HEK293T (cell line): ENCODE measurements at regions not wholly inside any gene's neighbourhood (a gene's known extent, or its start where the extent isn't known, plus 50 kb on each side); places are given as distances from the start of the nearest gene placed in this dataset.

Experiments used
- CTCF ChIA-PET: fragments of 350-600 bp; formaldehyde crosslinking; extraction: SDS; loops from one replicate; lab custom pipeline; 2021; ENCODE audit warnings: antibody characterized with exemption, inconsistent platforms; lab: Yijun Ruan, JAX
- POLR2A ChIA-PET: fragments of 350-600 bp; formaldehyde crosslinking; extraction: SDS; loops from one replicate; lab custom pipeline; 2020; ENCODE audit warnings: antibody characterized with exemption, inconsistent platforms; lab: Yijun Ruan, JAX
- DNase-seq: peaks from one replicate; pipeline ENCODE4 v3.0.0; 2012; ENCODE audit warnings: mixed read lengths; ENCODE audit errors: extremely low spot score
- ARNT ChIP-seq: fragments of 450-650 bp; IDR thresholded peaks from 2 replicates; pipeline ENCODE4 v1.6.1; 2017; ENCODE audit warnings: mild to moderate bottlenecking
- BHLHE40 ChIP-seq: fragments of 450-650 bp; IDR thresholded peaks from 2 replicates; pipeline ENCODE4 v1.6.1; 2016; ENCODE audit warnings: mild to moderate bottlenecking, moderate library complexity, borderline replicate concordance
- CTBP1 ChIP-seq: fragments of 450-650 bp; IDR thresholded peaks from 2 replicates; pipeline ENCODE4 v1.6.1; 2016; ENCODE audit warnings: borderline replicate concordance
- ELF4 ChIP-seq: fragments of 450-650 bp; IDR thresholded peaks from 2 replicates; pipeline ENCODE4 v1.6.1; 2017; ENCODE audit warnings: antibody characterized with exemption
- FOXA1 ChIP-seq: fragments of 450-650 bp; IDR thresholded peaks from 2 replicates; pipeline ENCODE4 v1.6.1; 2016; ENCODE audit warnings: mild to moderate bottlenecking
- FOXK2 ChIP-seq: fragments of 450-650 bp; IDR thresholded peaks from 2 replicates; pipeline ENCODE4 v1.6.1; 2016; ENCODE audit warnings: mild to moderate bottlenecking
- FOXM1 ChIP-seq: fragments of 450-650 bp; IDR thresholded peaks from 2 replicates; pipeline ENCODE4 v1.6.1; 2017; ENCODE audit warnings: mild to moderate bottlenecking, borderline replicate concordance
- HDGF ChIP-seq: fragments of 450-650 bp; IDR thresholded peaks from 2 replicates; pipeline ENCODE4 v1.6.1; 2017; ENCODE audit warnings: antibody characterized with exemption, borderline replicate concordance
- L3MBTL2 ChIP-seq: fragments of 450-650 bp; conservative IDR thresholded peaks from 2 replicates; pipeline ENCODE4 v1.6.1; 2016; ENCODE audit warnings: mild to moderate bottlenecking
- LEF1 ChIP-seq: fragments of 450-650 bp; IDR thresholded peaks from 2 replicates; pipeline ENCODE4 v1.6.1; 2017; ENCODE audit warnings: mild to moderate bottlenecking, borderline replicate concordance
- NFRKB ChIP-seq: fragments of 450-650 bp; IDR thresholded peaks from 2 replicates; pipeline ENCODE4 v1.6.1; 2016; ENCODE audit warnings: mild to moderate bottlenecking, moderate library complexity
- SP1 ChIP-seq: fragments of 450-650 bp; IDR thresholded peaks from 2 replicates; pipeline ENCODE4 v1.6.1; 2017
- SUZ12 ChIP-seq: fragments of 450-650 bp; IDR thresholded peaks from 2 replicates; pipeline ENCODE4 v1.6.1; 2016; ENCODE audit warnings: mild to moderate bottlenecking
- TARDBP ChIP-seq: fragments of 450-650 bp; IDR thresholded peaks from 2 replicates; pipeline ENCODE4 v1.6.1; 2016
- ZNF384 ChIP-seq: fragments of 450-650 bp; IDR thresholded peaks from 2 replicates; pipeline ENCODE4 v1.6.1; 2016
- TF ChIP-seq, protein P1 (sequence below): fragments of 450-650 bp; IDR thresholded peaks from 2 replicates; pipeline ENCODE4 v1.6.1; 2016

DNA sequence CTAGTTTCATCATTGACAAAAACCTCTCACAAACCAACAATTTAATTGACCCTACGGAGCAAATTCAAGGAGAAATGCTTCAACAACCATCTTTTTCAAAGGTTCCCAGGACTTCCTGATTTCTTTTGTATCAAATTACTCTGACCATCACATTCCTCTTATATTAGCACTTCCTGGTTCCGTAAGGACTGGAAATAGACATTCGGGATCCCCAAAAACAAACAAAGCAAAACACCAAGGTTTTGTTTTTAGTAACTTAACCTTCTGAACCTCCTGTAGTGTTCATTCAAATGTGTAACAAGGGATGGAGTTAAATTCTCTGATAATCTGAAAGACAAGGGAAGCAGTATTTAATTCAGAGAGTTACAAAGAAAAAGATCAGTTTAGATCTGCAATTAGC is 387.6 kb upstream of the NRP1 start:
- CTCF ChIA-PET = no interaction called here
- POLR2A ChIA-PET = no interaction called here
- DNase-seq = no peak
- TF ChIP-seq ZNF384 (no peak), CTBP1 (no peak), ARNT (no peak), BHLHE40 (no peak), TARDBP (no peak), NFRKB (no peak), HDGF (no peak), SP1 (no peak), FOXA1 (no peak), FOXM1 (no peak), ELF4 (no peak), SUZ12 (no peak), L3MBTL2 (no peak), FOXK2 (no peak), LEF1 (no peak)
- TF ChIP-seq, protein P1, sequence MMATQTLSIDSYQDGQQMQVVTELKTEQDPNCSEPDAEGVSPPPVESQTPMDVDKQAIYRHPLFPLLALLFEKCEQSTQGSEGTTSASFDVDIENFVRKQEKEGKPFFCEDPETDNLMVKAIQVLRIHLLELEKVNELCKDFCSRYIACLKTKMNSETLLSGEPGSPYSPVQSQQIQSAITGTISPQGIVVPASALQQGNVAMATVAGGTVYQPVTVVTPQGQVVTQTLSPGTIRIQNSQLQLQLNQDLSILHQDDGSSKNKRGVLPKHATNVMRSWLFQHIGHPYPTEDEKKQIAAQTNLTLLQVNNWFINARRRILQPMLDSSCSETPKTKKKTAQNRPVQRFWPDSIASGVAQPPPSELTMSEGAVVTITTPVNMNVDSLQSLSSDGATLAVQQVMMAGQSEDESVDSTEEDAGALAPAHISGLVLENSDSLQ = no peak

DNA sequence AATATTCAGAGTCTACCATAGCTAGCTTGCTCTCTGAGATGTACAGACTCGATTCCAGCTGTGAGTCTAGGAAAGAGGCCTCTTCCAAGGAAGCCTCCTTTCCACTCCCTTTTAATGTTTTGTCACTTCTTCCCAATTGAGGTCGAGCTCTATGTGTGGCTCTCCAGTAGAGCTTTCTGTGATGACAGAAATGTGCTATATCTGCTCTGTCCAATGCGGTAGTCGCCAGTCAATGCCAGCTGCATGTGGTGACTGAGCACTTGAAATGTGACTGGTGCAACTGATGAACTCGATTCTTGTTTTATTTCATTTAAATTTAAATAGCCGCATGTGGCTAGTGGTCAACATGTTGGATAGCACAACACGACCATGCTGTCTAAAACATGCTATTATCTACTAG is 387.0 kb upstream of the NRP1 start:
- TF ChIP-seq ARNT (no peak), ELF4 (no peak), BHLHE40 (no peak), FOXM1 (no peak), ZNF384 (no peak), TARDBP (no peak)
- DNase-seq = no peak
- ChIA-PET CTCF (no interaction called here), POLR2A (no interaction called here)

DNA sequence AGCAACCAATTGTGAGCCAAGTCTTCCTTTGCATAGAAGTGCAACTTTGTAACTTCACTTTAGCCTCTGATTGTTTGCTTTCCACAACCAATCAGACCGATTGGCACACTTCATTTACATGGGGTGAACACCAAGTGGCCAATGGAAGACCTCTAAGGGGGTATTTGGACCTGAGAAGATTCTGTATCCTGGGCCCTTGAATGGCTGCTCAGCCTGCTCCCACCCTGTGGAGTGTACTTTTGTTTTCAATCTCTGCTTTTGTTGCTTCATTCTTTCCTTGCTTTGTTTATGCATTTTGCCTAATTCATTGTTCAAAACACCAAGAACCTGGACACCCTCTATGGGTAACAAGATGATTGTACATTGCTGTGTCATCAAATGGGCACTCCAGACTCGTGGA is 385.7 kb upstream of the NRP1 start:
- no peak for DNase-seq
- ChIA-PET CTCF (no interaction called here), POLR2A (no interaction called here)
- TF ChIP-seq, protein P1 = no peak
- TF ChIP-seq L3MBTL2 (no peak), BHLHE40 (no peak), FOXK2 (no peak), SUZ12 (no peak), SP1 (no peak), CTBP1 (no peak), LEF1 (no peak), NFRKB (no peak)

DNA sequence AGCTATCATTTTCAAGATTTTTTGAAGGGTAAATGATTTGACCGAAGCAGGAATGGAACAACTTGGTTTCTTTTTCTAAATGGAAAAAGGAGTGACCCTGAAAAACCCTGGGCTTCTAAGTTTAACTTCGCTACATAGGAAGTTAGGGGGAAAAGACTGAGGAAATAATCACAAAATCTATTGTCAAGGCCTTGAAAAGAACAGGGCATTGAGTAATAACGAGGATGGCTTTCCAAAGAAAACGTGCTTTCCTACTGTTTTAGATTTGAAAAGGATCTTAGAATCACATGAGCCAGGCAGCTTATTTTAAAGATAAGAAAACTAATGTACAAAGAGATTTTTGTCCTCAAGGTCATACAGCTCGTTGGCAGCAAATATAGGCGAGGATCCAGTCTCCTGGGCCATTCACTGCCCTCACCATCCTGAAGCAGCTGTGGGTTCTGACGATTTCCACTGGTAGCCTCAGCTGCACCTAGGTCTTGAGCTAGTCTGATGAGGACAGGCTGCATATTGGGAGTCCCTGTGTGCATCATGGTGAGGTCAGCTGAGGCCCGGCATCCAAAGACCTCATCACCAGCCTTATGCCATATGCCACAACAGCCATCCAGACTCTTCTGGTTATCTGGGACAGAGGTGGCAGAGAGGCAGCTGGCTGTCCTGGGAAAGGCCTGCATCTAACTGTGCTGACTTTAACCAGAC is 384.7 kb upstream of the NRP1 start:
- TF ChIP-seq FOXM1 = no peak
- no peak for TF ChIP-seq NFRKB
- no peak for TF ChIP-seq SUZ12
- no peak for TF ChIP-seq TARDBP
- TF ChIP-seq, protein P1 = no peak
- no peak for TF ChIP-seq HDGF
- CTCF ChIA-PET = interaction anchor here (0.7 kb wide), 1 partner anchor 66 kb away, joined by 3 read pairs; no protein-coding TSS in a partner anchor
- no peak for DNase-seq
- POLR2A ChIA-PET = no interaction called here

DNA sequence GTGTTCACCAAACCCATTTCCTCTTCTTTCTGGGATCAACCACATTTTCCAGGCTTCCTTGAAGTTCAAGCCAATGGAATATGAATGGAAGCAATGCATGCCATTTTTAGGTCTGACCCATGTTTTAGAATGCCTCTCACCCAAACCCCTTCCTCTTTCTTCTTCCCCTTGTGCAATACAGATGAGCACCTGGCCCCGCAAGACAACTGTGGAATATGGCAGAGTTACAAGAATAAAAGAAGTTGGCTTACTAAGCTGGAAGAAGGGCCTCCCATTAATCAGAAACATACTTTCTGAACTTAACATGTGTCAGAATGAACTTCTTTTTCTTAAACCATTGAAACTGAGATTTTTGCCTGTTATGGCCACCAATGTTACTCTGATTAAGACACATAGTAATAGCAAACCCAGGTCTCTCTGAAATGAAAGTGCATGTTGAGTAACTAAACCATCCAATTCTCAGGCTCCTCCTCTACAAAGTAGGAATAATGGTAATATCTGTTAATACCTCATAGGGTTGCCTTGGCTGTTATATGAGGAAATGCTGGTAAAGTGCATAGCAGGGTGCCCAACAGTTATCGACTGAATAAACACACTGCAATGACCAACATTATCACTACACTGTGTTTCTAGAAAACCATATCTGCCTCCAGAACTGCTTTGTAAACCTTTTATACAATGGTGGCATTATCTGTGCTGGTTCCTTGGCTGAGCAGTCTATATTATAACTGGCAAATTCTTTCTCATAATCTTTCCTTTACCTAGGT is 382.2 kb upstream of the NRP1 start:
- no peak for TF ChIP-seq FOXK2
- DNase-seq = no peak
- ChIA-PET CTCF (no interaction called here), POLR2A (no interaction called here)

DNA sequence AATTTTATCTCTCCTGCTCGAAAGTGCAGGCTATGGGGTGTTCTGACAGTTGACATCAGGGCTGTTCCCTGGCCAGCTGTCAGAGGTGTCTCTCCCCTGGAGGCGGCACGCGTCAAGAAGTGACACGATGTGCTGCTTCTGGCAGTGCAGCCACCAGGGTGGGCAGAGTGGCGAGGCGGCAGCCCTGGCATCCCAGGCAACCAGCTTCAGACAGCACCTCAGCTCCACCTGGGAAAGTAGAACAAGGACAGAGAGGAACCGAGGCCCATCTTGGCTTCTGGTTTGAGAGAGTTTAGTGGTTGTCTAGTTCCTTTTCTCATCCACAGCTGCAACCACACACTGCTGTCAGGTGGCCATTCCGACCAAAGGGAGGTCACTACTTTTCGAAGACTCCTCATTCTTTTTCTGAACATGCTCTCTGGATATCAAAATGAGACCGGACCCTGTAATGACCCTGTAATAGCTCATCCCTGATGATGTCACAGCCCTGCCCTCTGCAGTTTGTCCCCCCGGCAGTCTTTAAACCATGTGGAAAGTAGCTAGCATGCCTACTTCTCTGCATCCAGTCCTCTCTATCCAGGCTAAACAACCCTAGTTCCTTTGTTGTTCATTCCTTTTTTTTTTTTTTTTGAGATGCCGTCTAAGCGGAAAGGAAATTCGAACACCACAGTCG is 381.0 kb upstream of the NRP1 start:
- CTCF ChIA-PET = no interaction called here
- no peak for TF ChIP-seq TARDBP
- TF ChIP-seq NFRKB = no peak
- no peak for TF ChIP-seq FOXM1
- TF ChIP-seq L3MBTL2 = no peak
- no peak for TF ChIP-seq CTBP1
- TF ChIP-seq ZNF384 = no peak
- no peak for TF ChIP-seq HDGF
- TF ChIP-seq, protein P1 = no peak
- no peak for TF ChIP-seq SP1
- TF ChIP-seq ELF4 = no peak
- TF ChIP-seq SUZ12 = no peak
- no peak for TF ChIP-seq LEF1
- no peak for TF ChIP-seq FOXA1
- no peak for TF ChIP-seq BHLHE40
- TF ChIP-seq FOXK2 = no peak
- DNase-seq = no peak
- POLR2A ChIA-PET = no interaction called here
